ENCODE measurements at regions not wholly inside any gene's neighbourhood (a gene's known extent, or its start where the extent isn't known, plus 50 kb on each side); places are given as distances from the start of the nearest gene placed in this dataset.

DNA sequence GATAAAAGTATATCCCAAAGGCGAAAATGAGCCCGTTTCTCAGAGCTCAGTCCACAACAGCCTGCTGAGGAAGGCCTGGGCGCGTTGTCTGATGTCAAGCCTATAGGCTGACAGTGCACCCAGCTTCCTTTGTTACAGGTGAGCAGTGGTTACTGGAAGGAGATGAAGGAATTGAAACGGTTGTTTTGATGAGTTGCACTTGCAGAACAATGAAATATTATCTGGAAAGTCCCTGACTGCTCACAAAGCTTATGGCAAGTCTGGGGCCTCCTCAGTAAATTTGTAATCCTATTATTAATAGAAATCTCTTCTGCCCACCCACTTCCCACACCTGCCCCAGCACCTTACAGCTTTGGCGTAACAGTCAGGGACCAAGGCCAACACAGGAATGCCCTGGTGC lies 77.8 kb downstream of the C11orf91 start:
- TF ChIP-seq GATA2 (IDR thresholded peaks at IDR 0.05; ENCODE audit: low read depth, low read length) (no peak), GATA3 (IDR thresholded peaks at IDR 0.05; ENCODE audit: low read depth, low read length) (no peak)

GRCh38 chr11:33622186-33622585 lies 78.4 kb downstream of the C11orf91 start:
- TF ChIP-seq GATA3 (IDR thresholded peaks at IDR 0.05; ENCODE audit: low read depth, low read length) (no peak), GATA2 (IDR thresholded peaks at IDR 0.05; ENCODE audit: low read depth, low read length) (no peak)

DNA sequence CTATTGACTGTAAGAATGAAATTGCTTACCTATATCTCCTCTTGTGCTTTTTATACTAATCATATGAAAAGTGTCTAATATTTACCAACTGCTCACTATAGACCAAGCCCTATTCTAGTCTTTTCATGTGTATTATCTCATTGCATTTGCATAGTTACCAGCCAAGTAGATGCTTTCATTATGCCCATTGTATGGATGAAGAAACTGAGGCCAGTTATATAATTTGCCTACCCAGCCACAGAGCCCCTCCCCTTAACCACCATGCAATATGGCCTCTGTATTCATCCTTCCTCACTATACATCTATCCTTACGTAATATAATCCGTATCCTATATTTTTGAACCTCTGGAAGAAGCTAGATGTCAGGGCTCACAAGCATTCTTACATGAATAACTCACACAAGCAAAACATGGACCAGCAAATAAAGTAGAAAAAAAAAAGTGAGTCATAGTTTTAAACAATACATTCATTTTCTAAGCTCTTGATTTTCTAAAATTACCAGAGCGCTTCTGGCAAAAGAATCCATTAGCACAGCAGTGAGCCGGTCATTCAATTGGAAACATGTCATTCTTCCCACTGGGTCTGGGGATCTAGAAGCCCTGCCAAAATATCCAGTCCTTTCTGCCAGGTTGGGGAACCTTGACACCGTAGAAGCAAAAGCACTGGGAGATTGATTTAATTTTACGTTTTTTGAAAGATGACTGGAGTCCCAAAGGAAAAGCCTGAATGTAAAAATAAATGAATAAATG lies 80.0 kb downstream of the C11orf91 start:
- TF ChIP-seq GATA2 (IDR thresholded peaks at IDR 0.05; ENCODE audit: low read depth, low read length) = no peak
- TF ChIP-seq GATA3 (IDR thresholded peaks at IDR 0.05; ENCODE audit: low read depth, low read length) = no peak

DNA sequence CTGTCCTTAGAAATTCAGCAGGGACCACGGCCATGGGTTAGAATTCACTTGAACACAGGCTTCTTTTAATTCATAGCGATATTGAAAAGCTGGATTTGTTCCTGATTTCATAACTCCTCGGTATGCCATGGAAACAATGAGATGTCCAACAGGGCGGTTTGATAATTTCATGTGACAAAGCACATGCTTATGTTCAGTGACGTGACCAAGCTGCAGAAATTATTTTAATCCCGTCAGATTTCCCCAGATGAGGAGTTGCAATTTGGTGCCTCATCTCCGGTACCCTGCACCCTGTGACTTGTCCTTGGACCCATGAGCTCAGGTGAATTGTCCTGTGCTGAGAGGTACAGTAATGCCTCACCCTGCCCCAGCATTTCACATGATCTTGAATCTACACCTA lies 81.7 kb downstream of the C11orf91 start:
- TF ChIP-seq GATA2 (IDR thresholded peaks at IDR 0.05; ENCODE audit: low read depth, low read length) = no peak
- no peak for TF ChIP-seq GATA3 (IDR thresholded peaks at IDR 0.05; ENCODE audit: low read depth, low read length)

- TF ChIP-seq GATA3 (IDR thresholded peaks at IDR 0.05; ENCODE audit: low read depth, low read length) = no peak
- no peak for TF ChIP-seq GATA2 (IDR thresholded peaks at IDR 0.05; ENCODE audit: low read depth, low read length)
Measured at GRCh38 chr11:33618351-33618710, 82.3 kb downstream of the C11orf91 start.

DNA sequence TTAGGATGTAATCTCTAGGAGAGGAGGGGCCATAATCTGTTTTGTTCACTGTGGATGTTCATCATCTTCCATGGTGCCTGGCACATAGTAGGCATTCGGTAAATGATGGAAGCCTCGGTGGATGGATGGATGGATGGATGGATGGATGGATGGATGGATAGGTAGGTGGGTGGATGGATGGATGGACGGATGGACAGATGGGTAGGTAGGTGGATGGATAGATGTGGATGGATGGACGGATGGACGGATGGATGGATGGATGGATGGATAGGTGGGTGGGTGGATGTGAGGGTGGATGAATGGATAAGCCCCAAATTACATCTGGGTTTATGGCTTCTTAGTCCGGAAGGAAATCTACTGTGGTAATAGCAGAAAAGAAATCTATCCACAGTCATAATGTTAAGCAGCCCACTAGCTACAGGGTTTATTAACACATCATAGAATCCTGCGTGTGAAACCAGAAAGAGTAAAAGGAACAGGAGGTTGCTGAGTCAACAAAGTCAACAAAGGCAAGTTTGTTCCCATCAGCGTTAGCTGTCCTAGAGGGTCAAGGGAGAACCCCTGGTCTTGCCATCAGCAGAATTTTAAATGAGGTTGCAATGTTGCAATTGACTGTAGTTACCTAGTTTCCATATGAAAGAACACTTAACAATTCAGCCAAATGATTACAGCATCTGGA lies 82.8 kb downstream of the C11orf91 start:
- TF ChIP-seq GATA3 (IDR thresholded peaks at IDR 0.05; ENCODE audit: low read depth, low read length) (no peak), GATA2 (IDR thresholded peaks at IDR 0.05; ENCODE audit: low read depth, low read length) (no peak)

GRCh38 chr11:33616552-33616951 lies 84.1 kb downstream of the C11orf91 start:
- no peak for TF ChIP-seq GATA3 (IDR thresholded peaks at IDR 0.05; ENCODE audit: low read depth, low read length)
- no peak for TF ChIP-seq GATA2 (IDR thresholded peaks at IDR 0.05; ENCODE audit: low read depth, low read length)

DNA sequence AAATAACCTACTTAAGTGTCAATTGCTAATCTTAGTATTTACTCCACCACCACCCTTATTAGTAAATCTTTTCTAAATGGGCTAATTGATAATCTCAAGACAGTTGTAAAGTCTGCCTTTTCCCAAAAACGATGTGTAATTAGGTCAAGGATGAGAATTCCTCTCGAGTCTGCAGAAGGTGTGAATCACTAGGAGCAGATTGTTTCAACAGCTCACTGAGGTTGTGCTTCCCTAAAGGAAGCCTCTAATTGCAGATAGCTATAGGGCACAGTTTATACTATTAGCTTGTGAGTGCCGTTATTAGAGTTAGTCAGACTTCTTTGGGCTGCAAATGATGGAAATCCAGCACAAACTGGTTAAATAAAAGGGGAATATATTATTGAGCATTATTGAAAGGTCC lies 84.9 kb downstream of the C11orf91 start:
- TF ChIP-seq GATA3 (IDR thresholded peaks at IDR 0.05; ENCODE audit: low read depth, low read length) (no peak), GATA2 (IDR thresholded peaks at IDR 0.05; ENCODE audit: low read depth, low read length) (no peak)

DNA sequence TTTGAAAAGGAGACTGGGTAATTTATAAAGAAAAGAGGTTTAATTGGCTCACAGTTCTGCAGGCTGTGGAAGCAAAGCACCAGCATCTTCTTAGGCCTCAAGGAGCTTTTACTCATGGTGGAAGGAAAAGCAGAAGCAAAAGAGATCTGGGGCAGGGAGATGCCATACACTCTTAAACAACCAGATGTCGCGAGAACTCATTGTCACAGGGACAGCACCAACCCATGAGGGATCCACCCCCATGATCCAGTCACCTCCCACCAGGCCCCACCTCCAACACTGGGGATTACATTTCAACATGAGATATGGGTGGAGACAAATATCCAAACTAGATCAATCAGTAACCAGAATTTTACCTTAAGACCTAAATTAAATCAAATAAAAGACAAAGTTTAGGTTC lies 87.2 kb downstream of the C11orf91 start:
- TF ChIP-seq GATA3 (IDR thresholded peaks at IDR 0.05; ENCODE audit: low read depth, low read length) (no peak), GATA2 (IDR thresholded peaks at IDR 0.05; ENCODE audit: low read depth, low read length) (no peak)

- TF ChIP-seq GATA3 (IDR thresholded peaks at IDR 0.05; ENCODE audit: low read depth, low read length) (no peak), GATA2 (IDR thresholded peaks at IDR 0.05; ENCODE audit: low read depth, low read length) (no peak)
Measured at GRCh38 chr11:33610903-33611302, 89.7 kb downstream of the C11orf91 start.

- TF ChIP-seq GATA2 (IDR thresholded peaks at IDR 0.05; ENCODE audit: low read depth, low read length) = 0 out of 2 replicates have a peak, but pooled peaks have one; percentile 18
- no peak for TF ChIP-seq GATA3 (IDR thresholded peaks at IDR 0.05; ENCODE audit: low read depth, low read length)
Measured at GRCh38 chr11:33608386-33608785, 92.2 kb downstream of the C11orf91 start.

DNA sequence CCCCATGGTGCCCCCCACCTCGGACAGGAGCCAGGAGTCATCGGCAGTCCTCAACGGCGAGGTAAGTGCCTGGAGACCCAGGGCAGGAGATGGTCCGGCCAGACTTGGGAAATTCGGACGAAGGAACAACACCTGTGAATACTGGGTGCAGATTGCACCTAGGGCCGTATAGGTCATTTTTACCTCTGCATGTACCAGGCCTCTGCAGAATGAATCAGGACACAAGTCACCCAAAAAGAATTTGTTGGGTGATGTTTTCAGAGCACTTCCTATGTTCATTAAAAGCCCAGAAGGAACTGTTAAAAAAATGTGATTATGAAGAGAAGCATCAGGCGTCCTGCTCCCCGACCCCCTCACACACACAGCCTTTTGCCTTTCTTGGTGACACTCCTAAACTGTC lies 93.9 kb downstream of the C11orf91 start:
- TF ChIP-seq GATA2 (IDR thresholded peaks at IDR 0.05; ENCODE audit: low read depth, low read length) (no peak), GATA3 (IDR thresholded peaks at IDR 0.05; ENCODE audit: low read depth, low read length) (no peak)

DNA sequence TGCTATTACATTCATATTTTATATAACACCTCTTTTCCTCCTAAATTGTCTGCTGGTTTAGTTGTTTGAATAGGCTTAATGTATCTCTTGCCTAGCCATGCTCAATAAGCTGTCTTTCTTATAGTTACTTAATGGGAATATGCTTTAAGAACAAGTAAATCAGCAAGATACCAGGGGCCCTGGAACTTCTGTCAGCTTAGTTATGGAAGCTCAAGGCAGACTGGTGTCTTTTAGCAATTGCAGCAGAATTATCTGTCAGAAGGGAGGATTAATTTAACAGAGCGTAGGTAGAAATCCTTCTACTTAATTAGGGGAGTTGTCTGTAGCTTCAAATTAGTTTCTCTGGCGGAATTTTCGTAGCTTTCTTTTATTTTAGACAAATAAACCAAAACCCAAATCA lies 94.9 kb downstream of the C11orf91 start:
- TF ChIP-seq GATA2 (IDR thresholded peaks at IDR 0.05; ENCODE audit: low read depth, low read length) (no peak), GATA3 (IDR thresholded peaks at IDR 0.05; ENCODE audit: low read depth, low read length) (no peak)

GRCh38 chr11:33598426-33599069 lies 102.1 kb downstream of the C11orf91 start:
- TF ChIP-seq GATA2 (IDR thresholded peaks at IDR 0.05; ENCODE audit: low read depth, low read length) = no peak

DNA sequence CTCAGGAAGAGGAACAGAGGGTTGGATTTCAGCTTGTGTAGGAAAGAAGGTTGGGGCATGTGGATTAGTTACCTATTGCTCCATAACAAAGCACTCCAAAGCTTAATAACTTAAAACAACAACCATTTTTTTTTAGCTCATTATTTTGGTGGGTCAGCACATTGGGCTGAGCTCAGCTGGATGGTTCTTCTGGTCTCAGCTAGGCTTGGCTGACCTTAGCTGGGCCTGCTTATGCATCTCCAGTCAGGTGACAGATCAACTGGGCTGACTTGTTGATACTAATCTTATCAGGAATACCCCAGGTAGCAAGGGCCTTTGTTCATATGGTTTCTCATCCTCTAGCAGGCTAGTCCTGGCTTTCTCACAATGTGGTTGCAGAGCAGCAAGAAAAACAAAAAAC lies 106.4 kb downstream of the C11orf91 start:
- TF ChIP-seq GATA2 (IDR thresholded peaks at IDR 0.05; ENCODE audit: low read depth, low read length) (no peak), GATA3 (IDR thresholded peaks at IDR 0.05; ENCODE audit: low read depth, low read length) (no peak)
